ENCODE measurements at regions not wholly inside any gene's neighbourhood (a gene's known extent, or its start where the extent isn't known, plus 50 kb on each side); places are given as distances from the start of the nearest gene placed in this dataset.
A peak's percentile ranks its signal among the peaks of the same experiment; 100 is the strongest.

DNA sequence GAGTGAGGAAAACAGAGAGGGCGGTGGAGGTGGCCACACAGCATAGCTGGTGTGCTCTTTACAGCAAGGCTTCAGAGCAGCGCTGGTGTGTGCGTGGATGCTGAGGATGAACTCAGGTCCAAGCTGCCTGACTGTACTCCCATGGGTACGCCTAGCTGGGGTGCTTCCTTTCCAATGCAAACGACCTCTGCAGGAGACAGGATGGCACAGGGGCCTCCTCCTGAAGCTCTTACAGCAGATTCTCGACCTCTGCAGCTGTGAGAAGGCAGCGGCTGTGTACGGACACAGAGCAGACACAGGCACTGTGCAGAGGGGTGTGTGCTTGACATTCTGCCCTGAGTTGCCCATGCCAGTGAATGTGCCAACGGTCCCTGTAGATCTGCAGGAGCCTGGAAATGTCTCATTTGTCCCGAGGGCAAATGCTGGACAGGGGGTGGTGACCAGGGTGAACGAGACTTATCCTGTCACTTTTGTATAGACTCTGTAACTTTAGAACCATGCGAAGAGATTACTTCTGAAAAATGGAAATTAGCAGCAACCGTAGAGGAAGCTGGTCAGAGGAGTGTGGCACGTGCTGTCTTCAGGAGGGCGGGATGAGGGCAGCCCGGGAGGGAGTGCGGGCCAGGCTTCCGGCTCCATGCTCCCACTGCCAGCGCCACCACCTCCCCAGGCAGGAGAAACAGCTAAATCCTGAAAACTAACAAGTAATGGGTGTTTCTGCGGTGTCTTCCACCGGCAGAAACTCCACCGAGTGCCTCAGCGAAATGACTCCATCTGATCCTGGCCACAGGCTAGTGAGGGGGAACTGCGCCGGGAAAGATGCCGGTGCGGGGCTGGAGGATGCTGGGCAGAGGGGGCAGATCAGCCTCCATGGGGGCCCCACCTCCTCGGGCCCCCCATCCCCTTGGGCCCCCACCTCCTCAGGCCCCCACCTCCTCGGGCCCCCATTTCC lies 120.9 kb upstream of the RPS6KA2 start:
- TF ChIP-seq, protein P1, sequence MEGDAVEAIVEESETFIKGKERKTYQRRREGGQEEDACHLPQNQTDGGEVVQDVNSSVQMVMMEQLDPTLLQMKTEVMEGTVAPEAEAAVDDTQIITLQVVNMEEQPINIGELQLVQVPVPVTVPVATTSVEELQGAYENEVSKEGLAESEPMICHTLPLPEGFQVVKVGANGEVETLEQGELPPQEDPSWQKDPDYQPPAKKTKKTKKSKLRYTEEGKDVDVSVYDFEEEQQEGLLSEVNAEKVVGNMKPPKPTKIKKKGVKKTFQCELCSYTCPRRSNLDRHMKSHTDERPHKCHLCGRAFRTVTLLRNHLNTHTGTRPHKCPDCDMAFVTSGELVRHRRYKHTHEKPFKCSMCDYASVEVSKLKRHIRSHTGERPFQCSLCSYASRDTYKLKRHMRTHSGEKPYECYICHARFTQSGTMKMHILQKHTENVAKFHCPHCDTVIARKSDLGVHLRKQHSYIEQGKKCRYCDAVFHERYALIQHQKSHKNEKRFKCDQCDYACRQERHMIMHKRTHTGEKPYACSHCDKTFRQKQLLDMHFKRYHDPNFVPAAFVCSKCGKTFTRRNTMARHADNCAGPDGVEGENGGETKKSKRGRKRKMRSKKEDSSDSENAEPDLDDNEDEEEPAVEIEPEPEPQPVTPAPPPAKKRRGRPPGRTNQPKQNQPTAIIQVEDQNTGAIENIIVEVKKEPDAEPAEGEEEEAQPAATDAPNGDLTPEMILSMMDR (IDR thresholded peaks at IDR 0.05; ENCODE audit: low read length, missing control alignments): no peak
- H3K4me3 ChIP-seq (replicated peaks; ENCODE audit: low read depth, low read length): no peak overlapping the region
- peak; percentile 5 for DNase-seq (ENCODE audit: low read depth)

DNA sequence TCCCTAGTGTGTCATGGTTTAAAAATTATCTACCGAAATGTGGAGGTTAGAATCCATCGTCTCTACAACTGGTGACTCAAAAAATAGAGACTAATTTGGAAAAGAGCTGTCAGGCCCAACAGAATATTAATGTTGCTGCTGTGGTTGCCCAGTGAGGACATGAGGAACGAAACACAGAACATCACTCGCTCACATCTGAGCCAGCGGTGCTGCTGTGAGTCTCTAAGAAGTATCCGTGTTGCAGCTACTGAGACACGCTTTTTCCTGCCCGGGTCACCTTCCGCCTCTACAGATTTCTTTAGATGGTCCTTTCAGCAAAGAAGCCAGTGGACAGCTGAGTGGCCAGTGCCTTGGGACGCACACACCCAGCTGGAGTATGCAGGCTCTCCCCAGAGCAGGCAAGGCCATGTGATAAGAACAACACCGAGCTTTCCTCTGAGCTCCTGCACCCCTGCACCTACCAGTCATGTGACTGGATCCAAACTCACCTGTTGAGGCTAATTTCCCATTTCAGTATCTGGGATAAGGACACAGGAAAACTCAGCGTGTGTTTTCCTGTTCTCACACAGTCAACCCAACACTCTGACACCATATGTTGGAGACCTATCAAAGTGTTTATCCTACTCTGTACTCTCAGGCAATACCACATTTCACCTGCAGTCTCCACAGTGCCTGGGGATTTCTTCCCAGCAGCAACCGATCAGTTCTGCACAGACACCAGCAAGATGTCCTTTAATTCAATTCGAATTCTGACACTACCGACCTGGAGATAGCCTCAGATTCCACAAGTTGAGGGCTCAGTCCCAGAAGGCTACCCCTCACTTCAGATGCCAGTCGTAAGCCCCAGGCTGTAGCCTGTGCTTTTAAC lies 119.0 kb upstream of the RPS6KA2 start:
- no peak overlapping the region for H3K4me3 ChIP-seq (replicated peaks; ENCODE audit: low read depth, low read length)
- no peak for DNase-seq (ENCODE audit: low read depth)
- TF ChIP-seq, protein P1 (IDR thresholded peaks at IDR 0.05; ENCODE audit: low read length, missing control alignments): no peak

DNA sequence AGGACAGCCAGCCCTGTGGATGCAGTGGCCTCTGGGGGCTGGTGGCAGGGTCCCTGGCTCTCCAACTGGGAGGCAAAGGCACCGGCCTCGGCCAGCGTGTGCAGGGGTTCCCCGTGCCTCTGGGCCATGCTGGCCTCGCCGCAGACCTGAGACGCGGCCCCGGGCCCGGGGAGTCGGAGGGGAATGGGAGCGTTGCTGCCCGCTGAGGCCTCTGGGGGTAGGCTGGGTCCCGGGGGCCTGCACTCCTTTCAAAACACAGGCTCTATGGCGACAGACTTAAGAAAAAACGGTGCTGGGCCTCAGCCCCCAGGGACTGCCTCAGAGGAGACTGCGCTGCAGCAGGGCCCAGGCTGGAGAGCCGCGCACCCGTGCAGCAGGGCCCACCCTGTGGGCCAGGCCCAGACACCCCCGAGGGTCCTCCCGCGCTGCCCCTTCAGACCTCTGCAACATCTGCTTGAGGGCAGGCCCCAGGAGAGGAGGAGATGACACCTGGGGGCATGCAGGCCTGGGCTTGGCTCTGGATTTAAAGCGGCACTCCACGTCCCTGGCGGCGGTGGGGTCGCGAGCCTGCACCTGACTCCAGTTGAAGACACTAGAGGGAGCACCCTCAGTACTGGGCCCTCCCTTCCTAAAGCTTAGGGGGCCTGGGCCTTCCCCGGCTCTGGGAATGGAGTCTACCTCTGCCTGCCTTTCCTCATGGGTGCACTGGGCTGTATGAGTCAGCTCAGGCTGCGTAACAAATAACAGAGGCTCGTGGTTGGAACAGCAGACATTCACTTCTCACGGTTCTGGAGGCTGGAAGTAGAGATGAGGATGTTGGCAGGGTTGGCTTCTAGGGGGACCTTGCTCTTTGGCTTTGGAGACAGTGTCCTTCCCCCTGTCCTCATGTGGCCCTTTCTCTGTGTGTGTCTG lies 117.4 kb upstream of the RPS6KA2 start:
- TF ChIP-seq, protein P1 (IDR thresholded peaks at IDR 0.05; ENCODE audit: low read length, missing control alignments): no peak
- H3K4me3 ChIP-seq (replicated peaks; ENCODE audit: low read depth, low read length): no peak overlapping the region
- no peak for DNase-seq (ENCODE audit: low read depth)

DNA sequence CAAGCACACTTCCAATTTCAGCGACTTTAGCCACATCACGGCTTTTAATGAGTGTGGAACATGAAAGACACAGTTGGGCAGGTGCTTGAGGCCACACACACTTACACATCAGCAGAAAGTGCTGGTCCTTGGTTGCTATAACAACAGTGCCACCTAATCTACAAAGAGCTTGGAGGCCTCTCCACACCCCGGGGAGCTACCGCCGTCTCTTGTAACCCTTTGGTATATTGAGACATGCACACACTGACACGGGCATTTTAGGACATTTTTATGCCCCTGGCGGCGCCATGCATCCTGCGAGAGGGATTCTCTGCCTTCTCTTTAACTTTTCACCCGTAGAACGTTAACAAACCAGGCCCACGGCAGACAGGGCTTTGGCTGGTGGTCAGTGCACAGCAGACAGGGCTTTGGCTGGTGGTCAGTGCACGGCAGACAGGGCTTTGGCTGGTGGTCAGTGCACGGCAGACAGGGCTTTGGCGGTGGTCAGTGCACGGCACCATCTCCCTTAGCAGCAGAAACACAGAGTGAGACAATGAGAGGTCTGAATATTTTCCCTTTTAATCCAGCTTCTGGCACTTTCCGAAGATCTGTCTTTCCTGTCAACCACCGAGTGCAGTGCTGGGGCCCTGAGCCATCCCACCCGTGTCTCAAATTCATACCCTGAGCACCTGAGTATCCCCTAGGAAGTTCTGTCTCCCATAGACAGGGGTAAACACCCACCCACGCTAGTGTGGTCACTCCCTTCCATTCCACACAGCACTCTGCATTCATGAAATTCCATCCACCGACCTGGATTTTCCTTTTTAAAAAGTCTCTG lies 116.6 kb upstream of the RPS6KA2 start:
- H3K4me3 ChIP-seq (replicated peaks; ENCODE audit: low read depth, low read length): no peak overlapping the region
- DNase-seq (ENCODE audit: low read depth): no peak
- TF ChIP-seq, protein P1 (IDR thresholded peaks at IDR 0.05; ENCODE audit: low read length, missing control alignments): no peak

DNA sequence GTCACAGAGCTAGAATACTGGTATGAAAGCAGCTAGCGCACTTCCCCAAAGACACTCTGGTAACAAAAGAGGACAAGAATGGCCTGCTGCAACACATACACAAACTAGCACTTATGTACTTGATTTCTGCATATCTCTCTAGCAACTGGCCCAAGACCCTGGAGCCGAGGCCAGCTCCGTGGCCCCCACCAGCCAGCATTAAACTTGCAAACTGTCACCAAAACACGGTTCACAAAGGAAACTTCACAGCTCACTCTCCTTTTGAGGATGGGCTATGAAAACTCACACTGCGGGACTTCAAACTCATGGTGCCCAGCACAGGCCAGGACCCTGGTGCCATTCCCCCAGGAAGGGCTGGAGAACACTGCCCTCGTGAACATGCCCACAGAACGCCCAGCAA lies 115.9 kb upstream of the RPS6KA2 start:
- TF ChIP-seq, protein P1 (IDR thresholded peaks at IDR 0.05; ENCODE audit: low read length, missing control alignments): no peak
- no peak overlapping the region for H3K4me3 ChIP-seq (replicated peaks; ENCODE audit: low read depth, low read length)
- no peak for DNase-seq (ENCODE audit: low read depth)

DNA sequence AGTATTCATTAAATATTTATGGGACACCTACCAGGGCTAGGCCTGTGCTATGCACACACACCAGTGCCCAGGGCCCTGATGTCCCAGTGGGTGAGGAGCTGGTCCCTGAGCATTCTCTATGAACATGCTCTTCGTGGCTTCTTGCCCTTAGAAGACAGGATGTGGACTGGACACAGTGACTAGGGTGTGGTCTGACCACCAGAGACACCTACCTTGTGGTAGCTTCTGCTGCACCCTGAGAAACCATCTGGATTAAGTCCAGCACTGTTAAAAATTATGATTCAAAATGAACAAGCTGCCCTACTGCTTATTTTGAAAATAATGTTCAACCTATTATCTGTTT lies 112.9 kb upstream of the RPS6KA2 start:
- no peak for DNase-seq (ENCODE audit: low read depth)
- no peak overlapping the region for H3K4me3 ChIP-seq (replicated peaks; ENCODE audit: low read depth, low read length)
- TF ChIP-seq, protein P1 (IDR thresholded peaks at IDR 0.05; ENCODE audit: low read length, missing control alignments): no peak
